NCI-H460 (cell line): ENCODE measurements at regions not wholly inside any gene's neighbourhood (a gene's known extent, or its start where the extent isn't known, plus 50 kb on each side); places are given as distances from the start of the nearest gene placed in this dataset.

ENCODE experiments used
- DNase-seq: peaks from one replicate; pipeline ENCODE4 v3.0.0-alpha.2; 2016; ENCODE audit warnings: low read depth; ENCODE audit errors: extremely low read depth

DNA sequence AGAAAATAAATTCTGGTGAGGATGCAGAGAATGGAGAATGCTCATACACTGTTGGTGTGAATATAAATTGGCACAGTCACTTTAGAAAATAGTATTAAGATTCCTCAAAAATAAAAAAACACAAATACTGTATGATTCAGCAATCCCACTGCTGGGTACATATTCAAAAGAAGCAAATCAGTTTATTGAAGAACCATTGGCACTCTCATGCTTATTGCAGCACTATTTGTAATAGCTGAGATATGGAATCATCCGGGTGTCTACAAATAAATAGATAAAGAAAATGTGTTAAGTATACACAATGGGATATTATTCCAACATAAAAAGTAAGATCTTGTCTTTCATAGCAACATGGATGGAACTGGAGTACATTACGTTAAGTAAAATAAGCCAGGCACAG, 579.4 kb upstream of the SEL1L start:
- DNase-seq: no peak

DNA sequence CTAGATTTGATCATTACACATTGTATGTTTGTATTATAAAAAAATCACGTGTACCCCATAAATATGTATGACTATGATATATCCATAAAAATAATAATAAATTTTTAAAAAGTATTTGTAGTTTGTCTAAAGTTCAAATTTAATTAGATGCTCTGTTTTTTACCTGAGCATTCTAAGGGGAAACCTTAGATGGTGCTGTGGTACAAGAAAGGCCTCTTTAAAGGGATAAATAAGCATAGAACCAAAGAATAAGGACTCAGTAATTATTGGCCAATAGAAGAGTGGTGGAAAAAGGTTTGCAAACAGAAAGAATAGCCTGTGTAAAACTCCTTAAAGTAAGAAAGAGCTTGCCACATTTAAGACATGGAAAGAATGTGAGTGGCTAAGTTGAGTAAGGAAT, 580.1 kb upstream of the SEL1L start:
- DNase-seq: no peak

DNA sequence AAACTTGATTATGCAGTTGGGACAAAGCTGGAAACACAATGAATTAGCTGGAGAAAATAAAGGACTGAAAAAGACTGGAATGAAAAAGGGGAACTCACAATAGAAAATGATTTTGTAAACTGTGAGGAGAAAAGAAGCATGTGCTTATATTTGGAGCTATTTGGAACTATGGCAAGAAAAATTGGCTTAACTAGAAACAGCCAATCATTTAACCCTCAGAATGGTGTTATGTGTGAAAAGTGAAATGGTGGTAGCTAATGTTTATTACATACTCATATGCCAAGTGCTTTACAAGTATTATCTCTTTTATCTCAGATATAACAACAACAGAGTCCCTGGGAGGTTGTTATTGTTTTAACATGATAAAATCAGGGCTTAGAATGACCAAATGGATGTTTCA, 583.1 kb upstream of the SEL1L start:
- no peak for DNase-seq

DNA sequence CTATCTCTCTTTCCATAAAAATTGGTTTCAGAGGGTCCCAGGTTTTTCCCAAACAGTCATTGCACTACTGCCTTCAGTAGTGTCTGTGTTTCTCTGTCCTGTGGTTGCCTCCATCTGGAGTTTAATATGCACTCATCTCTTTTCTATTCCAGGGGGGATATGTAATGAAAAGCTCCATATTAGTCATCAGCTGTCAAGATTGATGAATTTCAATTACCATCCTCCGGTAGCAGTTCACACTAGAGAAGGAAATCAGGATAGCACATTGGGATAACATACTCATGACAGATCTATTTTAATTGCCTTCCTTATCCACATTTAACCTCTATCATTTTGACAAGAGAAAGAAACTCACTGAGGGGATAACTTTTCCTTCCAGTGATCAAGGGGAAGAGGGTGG, 589.0 kb upstream of the SEL1L start:
- no peak for DNase-seq

DNA sequence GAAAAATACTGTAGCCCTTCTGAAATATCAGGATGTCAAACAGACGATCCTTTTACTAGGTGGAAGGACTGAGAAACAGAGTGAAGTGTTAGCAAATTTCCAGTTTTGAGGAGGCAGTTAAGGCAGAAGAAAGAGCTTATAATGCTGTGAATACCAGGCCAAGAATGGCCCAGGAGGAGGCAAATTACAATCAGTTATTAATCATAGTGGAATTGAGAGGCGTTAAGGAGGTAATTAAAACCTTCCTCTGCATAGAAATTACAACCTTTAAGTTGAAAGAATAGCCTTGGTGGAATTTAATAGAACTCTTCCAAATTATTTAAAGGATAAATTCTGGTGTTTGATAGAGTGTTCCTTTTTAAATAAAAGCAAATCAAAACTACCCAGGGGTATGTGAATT, 590.9 kb upstream of the SEL1L start:
- no peak for DNase-seq

DNA sequence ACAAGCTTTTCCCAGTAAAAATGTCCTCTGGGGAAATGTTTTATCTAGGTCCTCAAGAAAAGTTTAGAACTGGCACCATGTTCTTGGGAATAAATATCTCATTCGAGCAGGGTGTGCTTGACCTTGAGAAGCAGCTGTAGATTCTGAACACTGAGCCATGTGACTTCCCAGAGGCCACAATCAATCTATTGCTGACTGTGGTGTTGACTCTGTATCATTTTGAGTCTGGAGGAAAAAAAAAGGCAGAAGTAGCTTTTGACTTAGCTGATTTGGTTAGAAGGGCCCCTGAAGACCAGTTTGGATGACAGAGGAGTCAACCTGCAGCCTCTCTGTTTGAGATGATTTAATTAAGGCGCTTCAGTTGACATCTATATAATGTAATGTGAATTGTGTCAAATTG, 592.4 kb upstream of the SEL1L start:
- no peak for DNase-seq

DNA sequence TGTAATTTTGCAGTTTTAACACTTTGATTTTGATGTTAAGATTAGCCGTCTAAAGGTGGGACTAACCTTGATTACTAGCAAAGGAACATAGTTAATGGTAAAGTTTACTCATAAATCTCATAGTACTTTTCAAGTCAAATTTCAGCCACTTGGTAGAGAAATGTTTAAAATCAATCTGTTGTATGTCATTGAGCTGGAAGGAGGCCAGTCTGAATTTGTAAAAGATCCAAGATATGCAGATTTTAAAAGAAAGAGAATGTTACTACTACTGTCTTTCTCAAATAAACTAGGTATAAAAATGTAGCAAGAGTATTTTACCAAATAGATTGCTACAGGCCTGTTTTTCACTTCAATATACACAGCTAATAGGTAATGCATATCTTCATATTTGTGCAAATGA, 600.8 kb upstream of the SEL1L start:
- no peak for DNase-seq

DNA sequence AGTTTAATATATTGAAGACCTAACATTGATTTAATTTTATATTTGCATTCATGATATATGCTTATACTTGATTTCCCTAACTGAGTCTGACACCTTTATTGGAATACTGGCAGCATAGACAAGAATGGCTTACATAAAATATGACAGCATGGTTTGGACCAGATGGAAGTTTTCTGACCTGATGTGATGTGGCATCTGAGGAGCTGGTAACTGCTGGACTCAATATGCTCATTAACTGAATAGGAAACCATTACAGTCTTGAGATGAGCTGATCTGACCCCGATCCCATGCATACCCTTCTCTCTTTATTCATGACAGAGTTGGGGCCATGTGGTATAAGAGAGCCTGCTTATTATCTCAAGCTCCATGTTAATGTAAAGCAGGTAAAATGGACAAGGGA, 604.8 kb upstream of the SEL1L start:
- DNase-seq: no peak

DNA sequence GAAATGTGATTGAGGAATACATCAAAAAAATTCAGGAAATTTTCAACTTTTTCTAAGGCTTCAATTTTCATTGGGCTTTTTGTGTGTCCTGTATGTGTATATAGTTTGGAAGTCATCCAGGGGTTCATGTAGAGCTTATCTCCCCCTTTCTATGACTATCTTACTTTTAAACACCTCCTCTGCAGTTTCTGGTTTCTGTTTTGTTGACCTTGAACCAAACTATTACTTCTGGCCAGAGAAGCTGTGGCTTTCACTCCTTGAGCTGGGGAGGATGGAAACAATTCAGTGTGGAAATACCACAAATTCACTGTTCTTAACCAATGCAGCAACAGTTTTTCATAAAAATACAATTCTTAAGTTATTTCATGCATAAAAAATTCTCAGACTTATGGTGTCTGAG, 613.2 kb upstream of the SEL1L start:
- no peak for DNase-seq

DNA sequence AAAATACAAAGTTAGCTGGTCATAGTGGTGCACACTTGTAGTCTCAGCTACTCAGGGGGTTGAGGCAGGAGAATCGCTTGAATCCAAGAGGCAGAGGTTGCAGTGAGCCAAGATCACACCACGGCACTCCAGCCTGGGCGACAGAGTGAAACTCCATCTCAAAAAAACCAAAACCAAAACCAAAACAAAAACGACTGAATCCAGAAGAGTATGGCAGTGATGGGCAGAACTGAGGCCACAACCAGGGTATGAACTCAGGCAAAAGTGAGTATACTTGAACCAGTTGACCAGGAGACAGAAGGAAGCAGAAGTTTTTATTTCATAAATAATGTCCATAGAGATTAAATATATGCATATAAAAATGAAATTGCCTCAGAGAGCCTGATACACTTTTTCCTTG, 620.0 kb upstream of the SEL1L start:
- DNase-seq: no peak

DNA sequence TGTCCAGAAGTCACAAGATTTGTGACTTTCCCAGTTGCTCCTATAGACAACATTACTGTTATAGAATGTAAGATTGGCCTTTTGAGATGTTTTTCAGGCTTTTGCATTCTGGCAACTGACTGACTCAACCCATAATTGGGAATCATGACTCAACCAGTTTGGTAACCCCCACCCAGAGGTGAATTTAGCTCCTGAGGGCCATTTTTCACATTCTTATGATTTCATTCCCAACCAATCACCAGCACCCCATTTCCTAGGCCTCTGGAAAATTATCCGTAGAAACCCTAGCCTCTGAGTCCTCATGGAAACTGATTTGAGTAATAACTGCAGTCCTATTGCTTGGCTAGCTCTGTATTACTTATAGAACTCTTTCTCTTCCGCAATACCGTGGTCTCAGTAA, 626.0 kb upstream of the SEL1L start:
- DNase-seq: no peak

DNA sequence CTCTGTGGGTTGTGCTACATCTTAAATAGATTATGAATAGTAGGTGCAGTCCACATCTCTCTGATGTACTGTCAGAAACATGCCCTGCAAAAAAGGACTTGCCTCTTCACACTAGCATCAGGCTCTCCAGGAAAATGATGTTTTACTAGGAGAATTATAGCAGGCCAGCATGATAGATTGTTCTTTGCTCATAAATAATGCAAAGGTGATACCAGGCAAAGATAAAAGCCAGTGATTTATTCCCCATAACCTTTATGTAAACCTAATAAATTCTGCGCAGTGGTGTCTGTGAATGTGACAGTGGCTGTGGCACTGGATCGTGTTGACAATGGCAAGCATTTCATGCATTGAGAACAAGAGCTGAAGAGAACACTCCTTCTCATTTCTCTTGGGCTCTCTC, 646.5 kb upstream of the SEL1L start:
- DNase-seq: no peak

DNA sequence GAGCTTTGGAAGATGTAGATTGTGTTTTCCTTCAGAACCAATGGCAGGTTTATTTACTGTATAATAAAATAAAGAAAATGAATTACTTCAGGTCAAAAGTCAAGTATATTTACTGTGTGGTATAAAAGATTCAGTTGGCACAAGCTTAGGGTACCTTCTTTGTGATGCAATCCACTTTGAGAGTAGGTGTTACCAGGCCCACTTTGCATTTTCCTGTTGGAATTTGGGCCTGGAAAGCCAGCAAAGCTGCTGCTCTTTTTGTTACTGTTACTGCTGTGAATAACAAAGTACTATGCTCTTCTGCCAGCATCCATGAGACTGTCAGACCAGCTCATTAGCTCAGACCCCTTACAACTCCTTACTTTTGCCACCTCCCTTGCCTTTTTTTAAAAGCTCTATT, 649.0 kb upstream of the SEL1L start:
- DNase-seq: no peak

DNA sequence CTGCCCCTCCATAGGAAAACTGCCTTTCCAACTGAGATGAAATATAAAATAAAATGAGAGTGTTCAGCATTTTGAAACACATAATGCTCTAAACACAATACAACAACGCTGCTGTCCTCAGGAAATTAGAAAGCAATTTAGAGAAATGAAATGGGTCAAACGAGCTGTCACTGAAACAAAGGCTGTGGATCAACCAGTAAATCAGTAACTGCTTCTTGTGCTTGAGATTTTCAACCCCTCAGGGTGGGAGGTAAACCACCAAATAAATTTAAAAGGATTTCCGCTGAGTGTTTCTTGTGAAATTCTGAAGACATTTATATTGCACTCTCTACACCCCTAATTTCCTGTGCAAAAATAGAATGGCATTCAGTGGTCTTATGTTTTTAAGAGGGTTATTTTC, 657.1 kb upstream of the SEL1L start:
- DNase-seq: no peak

DNA sequence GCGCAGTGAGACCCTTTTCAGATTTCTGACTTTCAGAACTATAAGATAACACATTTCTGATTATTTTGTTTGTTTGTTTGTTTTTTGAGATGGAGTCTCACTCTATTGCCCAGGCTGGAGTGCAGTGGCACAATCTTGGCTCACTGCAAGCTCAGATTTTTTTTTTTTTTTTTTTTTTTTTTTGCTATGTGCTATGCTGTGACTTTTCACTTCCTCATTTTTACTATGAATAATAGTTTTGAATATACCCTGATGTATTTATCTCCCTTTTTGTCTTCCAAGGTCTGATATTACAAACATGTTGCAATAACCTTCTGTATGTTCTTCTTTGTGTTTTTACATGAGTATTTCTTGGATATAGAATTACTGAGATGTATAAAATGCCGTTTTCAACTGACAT, 658.7 kb upstream of the SEL1L start:
- DNase-seq: no peak

DNA sequence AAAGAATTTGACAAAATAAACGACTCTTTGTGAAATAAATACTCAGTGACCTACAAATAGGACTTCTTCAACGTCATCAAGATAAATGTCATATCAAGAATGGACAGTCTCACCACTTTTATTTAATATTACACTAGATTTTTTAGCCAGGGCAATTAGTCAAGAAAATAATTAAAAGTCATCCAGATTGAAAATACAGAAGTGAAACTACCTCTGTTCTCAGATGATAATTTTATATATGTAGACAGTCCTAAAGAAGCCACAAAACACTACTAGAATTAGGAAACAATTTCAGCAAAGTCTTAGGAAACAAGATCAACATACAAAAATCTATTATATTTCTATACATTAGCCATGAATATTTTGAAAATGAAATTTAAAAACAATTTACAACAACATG, 689.6 kb upstream of the SEL1L start:
- no peak for DNase-seq

DNA sequence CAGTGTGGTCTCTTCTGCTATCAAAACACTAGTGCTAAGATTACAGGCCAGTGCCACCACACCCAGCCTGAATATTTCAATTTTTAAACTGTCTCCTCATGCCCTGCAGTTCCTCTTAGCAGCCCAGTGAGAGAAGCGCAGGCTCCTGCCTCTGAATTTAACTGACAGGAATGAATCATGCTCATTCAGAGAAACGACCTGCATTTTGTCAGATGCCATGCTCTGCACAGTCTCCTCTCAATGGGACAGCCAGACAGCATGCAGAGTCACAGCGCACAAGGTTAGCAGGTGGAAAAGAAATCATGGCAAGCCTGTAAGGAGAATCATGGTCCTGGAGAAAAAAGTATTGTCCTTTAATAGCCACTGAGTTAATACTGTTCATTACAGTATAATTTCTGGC, 691.0 kb upstream of the SEL1L start:
- DNase-seq: no peak

DNA sequence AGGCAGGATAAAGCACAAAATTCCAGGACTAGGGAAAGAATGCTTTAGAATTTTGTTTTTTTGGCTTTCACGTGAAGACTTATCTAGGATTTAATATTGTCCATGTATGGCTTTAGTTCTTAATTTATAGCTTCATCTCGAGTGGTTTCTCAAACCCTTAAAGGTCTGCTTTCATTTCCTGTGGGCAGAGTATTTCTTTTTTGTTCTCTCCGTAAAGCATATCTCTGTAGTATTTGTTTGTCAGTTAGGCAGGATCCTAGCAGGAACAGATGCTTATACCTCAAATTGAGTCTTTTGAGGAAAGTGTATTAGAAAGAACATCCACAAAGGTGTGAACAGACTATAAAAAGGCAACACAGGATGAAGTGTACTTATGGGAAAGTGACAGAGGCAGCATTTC, 697.1 kb upstream of the SEL1L start:
- DNase-seq: no peak

DNA sequence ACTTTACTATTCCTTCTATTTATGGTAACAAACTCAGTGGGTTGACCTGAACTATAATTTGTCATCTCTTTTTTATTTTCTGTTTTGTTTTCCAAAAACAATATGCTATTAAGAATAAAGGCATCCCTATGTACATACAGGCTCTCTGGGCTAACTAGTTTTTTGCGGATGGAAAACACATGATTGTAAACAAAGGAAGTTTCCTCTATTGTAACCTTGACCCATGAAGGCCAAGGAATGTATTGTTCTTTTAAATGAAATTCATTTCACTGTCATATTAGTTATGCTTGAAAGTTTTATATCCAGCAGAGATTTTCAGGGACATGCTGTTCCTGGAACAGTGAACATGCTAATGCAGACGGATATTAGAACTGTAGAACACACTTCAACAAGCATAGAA, 705.0 kb upstream of the SEL1L start:
- no peak for DNase-seq

DNA sequence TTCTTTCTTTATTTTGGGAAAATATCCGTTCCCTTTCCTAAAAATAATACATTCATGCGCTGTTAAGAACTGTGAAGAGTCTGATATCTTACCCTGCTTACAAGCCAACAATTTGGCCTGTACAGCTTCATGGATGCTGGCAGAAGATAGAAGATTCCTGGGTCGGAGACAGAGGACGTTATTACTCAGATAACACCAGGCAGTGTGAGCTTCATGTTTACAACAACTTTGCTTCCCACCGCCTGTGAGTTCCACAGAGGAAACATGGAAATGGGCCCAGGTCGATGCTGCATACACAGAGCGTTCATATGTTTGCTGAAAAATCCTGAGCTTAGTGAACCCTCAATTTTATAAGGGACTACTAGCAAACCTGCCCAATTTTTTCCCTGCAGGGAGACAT, 705.6 kb upstream of the SEL1L start:
- DNase-seq: no peak

DNA sequence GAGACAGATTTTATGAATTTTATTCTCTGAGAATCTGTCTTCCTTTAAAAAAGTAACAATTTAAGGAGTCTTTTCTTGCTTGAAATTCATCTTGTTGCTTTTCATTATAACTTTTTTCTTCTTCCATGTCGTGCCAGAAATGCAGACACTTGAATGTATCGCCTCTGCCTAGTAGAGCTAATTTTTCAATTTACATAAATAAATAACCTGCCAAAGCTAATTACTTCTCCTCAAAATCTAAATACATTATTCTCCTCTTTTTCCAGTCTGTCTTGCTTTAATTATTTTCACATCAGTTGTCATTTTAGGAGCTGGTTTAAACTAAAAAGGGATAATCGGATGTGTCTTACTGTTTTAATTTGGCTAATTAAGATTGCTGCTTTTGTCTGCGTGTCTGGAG, 711.1 kb upstream of the SEL1L start:
- no peak for DNase-seq

DNA sequence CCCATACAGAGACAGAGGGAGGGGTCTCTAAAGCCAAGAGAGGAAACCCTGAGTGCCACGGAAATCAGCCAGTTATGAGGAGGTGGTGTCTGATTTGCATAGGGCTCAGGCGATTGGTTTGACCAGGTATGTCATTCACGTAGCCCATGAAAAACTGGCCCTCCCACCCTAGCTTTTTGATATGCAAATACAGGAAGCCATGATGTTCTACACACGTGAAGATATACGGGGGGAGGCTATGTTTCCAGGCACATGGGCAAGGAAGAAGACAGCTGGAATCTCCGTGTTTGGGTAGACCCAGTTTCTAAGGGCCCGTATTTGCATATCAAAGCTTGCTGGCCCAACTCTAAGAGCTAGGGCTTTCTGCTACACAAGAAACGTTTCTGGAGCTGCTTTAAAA, 717.8 kb upstream of the SEL1L start:
- no peak for DNase-seq

DNA sequence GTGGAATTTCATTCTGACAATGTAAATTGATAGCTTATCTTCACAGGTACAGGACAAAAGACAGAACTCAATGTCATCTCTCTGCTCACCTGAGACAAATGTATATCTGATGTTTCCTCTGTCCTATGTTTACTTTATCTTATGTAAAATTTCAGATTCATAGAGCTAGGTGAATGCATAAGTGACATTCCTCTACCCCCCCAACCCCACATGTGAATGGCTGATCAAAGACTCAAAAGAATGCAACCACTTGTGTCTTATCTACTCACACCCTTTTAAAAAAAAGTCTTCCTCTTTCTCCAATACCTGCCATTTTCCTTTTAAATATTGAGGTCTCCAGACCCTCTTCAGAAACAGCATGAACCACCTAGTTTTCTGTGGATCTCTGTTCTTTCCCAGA, 736.6 kb upstream of the SEL1L start:
- no peak for DNase-seq

DNA sequence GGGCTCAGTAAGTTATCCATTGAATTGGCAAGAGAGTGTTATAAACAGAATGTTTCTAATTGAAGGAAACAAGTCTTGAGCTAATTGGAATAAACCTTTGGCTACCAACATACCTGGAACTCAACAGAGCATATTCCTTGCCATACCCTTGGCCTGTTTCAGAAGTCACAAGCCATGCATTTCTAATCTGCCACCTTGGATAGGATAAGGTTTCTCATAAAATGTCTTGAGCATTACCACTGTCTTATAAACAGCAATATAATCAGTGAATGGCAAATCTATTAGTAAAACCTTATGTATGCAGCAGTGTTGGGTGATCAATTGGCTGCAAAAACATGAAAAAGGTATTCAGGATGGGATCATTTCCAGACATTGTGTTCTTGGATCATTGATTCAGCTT, 765.2 kb upstream of the SEL1L start:
- DNase-seq: no peak
